Peyer's patch (tissue), 4 donors: ENCODE measurements at regions not wholly inside any gene's neighbourhood (a gene's known extent, or its start where the extent isn't known, plus 50 kb on each side); places are given as distances from the start of the nearest gene placed in this dataset.

Experiments
- POLR2A ChIP-seq, 2 donors: fragments of 450-650 bp; IDR thresholded peaks; one replicate each; pipeline ENCODE4 v1.5.1; 2017; ENCODE audit warnings: antibody characterized with exemption in 2 of 2, mild to moderate bottlenecking in 2 of 2, moderate library complexity in 2 of 2
- TF ChIP-seq, protein P1 (sequence below), 6 experiments: fragments of 450-650 bp in 4 of 6; fragments of 200-600 bp in 2 of 6; sonication (generic) in 1 of 6; IDR thresholded peaks; one replicate each; pipeline ENCODE4 v1.5.1; 2017 to 2019; ENCODE audit warnings: antibody characterized with exemption in 6 of 6, mild to moderate bottlenecking in 3 of 6, moderate library complexity in 1 of 6

DNA sequence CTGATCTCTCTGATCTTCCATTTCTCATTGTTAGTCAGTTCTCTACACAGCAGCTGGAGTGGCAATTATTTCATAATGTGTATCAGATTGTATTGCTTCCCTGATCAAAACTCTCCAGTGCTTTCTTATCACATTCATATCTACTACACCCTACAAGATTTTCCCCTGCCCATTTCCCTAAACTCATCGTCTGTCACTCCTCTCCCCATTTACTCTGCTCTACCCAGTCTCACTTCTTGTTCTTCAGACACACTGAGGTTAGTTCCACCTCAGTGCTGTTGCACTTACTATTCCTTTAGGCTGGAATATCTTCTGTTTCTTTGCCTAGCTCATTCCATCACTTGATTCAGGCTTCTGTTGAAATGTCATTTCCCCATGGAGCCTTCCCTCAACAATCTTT is 197.1 kb downstream of the SATB1 start:
- TF ChIP-seq, protein P1, sequence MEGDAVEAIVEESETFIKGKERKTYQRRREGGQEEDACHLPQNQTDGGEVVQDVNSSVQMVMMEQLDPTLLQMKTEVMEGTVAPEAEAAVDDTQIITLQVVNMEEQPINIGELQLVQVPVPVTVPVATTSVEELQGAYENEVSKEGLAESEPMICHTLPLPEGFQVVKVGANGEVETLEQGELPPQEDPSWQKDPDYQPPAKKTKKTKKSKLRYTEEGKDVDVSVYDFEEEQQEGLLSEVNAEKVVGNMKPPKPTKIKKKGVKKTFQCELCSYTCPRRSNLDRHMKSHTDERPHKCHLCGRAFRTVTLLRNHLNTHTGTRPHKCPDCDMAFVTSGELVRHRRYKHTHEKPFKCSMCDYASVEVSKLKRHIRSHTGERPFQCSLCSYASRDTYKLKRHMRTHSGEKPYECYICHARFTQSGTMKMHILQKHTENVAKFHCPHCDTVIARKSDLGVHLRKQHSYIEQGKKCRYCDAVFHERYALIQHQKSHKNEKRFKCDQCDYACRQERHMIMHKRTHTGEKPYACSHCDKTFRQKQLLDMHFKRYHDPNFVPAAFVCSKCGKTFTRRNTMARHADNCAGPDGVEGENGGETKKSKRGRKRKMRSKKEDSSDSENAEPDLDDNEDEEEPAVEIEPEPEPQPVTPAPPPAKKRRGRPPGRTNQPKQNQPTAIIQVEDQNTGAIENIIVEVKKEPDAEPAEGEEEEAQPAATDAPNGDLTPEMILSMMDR (IDR thresholded peaks at IDR 0.05) = no peak
- no peak for TF ChIP-seq POLR2A (IDR thresholded peaks at IDR 0.05)
